ENCODE measurements at regions not wholly inside any gene's neighbourhood (a gene's known extent, or its start where the extent isn't known, plus 50 kb on each side); places are given as distances from the start of the nearest gene placed in this dataset.

DNA sequence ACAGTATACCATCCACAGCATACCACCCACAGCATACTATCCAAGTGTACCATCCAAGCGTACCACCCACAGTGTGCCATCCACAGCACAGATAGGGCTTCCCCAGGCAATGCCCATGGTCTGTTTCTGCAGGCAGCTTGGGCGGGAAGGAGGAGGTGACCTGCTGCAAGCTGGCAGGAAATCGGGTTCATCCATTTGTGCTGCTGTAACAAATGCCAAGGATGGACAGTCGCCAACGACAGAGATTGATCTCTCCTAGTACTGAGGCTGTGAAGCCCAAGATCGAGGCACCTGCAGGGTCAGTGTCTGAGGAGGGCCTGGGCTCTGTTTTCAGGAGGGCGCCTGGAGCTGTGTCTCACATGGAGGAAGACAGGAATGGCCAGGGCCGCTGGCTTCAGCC is 93.6 kb upstream of the SNTG2 start:
- TF ChIP-seq, protein P1, sequence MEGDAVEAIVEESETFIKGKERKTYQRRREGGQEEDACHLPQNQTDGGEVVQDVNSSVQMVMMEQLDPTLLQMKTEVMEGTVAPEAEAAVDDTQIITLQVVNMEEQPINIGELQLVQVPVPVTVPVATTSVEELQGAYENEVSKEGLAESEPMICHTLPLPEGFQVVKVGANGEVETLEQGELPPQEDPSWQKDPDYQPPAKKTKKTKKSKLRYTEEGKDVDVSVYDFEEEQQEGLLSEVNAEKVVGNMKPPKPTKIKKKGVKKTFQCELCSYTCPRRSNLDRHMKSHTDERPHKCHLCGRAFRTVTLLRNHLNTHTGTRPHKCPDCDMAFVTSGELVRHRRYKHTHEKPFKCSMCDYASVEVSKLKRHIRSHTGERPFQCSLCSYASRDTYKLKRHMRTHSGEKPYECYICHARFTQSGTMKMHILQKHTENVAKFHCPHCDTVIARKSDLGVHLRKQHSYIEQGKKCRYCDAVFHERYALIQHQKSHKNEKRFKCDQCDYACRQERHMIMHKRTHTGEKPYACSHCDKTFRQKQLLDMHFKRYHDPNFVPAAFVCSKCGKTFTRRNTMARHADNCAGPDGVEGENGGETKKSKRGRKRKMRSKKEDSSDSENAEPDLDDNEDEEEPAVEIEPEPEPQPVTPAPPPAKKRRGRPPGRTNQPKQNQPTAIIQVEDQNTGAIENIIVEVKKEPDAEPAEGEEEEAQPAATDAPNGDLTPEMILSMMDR (IDR thresholded peaks at IDR 0.05): no peak
- no peak for TF ChIP-seq POLR2A (IDR thresholded peaks at IDR 0.05)
- TF ChIP-seq EP300 (IDR thresholded peaks at IDR 0.05): no peak

Data from ovary (tissue), 3 donors.